Kidney epithelial cell (primary cell): ENCODE measurements at regions not wholly inside any gene's neighbourhood (a gene's known extent, or its start where the extent isn't known, plus 50 kb on each side); places are given as distances from the start of the nearest gene placed in this dataset.

Source experiments
- DNase-seq: peaks from one replicate; pipeline ENCODE4 v3.0.0-alpha.2; 2010; ENCODE audit warnings: low read depth
- H3K27me3 ChIP-seq: 2 replicates; pipeline ENCODE4 v1.6.0; 2011; ENCODE audit warnings: low read length; ENCODE audit not compliant: control insufficient read depth, insufficient read depth
- H3K36me3 ChIP-seq: 2 replicates; pipeline ENCODE4 v1.5.1; 2011; ENCODE audit warnings: low read length; ENCODE audit not compliant: control insufficient read depth, insufficient read depth
- H3K4me3 ChIP-seq: 2 replicates; pipeline ENCODE4 v1.5.1; 2011; ENCODE audit warnings: low read depth, mild to moderate bottlenecking, control low read depth, low read length
- TF ChIP-seq, protein P1 (sequence below): IDR thresholded peaks from 2 replicates; pipeline ENCODE4 v1.5.1; 2011; ENCODE audit warnings: mild to moderate bottlenecking, moderate library complexity, low read length, control low read depth, inconsistent platforms; ENCODE audit not compliant: insufficient read depth, poor library complexity, severe bottlenecking

DNA sequence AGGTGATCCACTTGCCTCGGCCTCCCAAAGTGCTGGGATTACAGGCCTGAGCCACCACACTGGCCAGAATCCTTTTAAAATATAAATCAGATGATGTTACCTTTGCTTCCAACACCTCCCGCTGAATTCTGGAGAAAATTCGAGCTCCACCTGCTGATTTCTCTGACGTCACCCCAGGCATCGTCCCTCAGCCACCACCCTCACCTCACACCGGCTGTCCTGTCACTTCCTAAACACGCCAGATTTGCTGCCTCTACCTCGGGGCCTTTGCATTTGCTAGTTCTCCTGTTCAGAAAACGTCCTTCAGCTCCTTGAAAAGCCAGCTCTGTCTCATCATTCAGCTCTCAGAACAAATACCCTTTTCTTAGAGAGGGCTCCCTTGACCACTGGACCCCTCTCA lies 57.9 kb downstream of the FBXO2 start:
- no peak overlapping the region for H3K4me3 ChIP-seq
- H3K27me3 ChIP-seq = no peaks in the 10 kb centered on the region
- H3K36me3 ChIP-seq = no peaks in the 10 kb centered on the region
- TF ChIP-seq, protein P1, sequence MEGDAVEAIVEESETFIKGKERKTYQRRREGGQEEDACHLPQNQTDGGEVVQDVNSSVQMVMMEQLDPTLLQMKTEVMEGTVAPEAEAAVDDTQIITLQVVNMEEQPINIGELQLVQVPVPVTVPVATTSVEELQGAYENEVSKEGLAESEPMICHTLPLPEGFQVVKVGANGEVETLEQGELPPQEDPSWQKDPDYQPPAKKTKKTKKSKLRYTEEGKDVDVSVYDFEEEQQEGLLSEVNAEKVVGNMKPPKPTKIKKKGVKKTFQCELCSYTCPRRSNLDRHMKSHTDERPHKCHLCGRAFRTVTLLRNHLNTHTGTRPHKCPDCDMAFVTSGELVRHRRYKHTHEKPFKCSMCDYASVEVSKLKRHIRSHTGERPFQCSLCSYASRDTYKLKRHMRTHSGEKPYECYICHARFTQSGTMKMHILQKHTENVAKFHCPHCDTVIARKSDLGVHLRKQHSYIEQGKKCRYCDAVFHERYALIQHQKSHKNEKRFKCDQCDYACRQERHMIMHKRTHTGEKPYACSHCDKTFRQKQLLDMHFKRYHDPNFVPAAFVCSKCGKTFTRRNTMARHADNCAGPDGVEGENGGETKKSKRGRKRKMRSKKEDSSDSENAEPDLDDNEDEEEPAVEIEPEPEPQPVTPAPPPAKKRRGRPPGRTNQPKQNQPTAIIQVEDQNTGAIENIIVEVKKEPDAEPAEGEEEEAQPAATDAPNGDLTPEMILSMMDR = no peak
- DNase-seq = no peak

DNA sequence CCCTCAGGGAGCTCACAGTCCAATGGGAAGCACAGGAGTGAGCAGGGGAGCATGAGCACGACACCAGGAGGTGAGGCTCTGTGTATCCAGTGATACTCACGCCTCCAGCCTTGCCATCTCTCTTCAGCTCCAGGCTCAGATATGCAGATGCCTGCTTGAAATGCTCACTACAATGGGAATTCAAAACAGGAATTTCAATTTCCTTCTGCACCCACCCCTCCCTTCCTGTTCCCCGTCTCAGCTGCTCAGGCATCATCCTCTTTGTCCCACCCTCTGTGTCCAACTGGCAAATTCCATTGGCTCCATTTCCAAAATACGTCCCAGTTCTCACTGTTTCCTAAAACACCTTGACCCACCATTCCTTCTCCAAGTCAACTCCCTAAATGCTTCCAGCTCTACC lies 58.9 kb downstream of the FBXO2 start:
- H3K27me3 ChIP-seq = no peaks in the 10 kb centered on the region

GRCh38 chr1:11594625-11595024 lies 59.6 kb downstream of the FBXO2 start:
- Histone ChIP-seq H3K4me3 (no peak overlapping the region), H3K36me3 (no peaks in the 10 kb centered on the region), H3K27me3 (no peaks in the 10 kb centered on the region)
- DNase-seq = no peak
- TF ChIP-seq, protein P1 = no peak

More for the DNA sequence above, 58.9 kb downstream of the FBXO2 start:
- no peaks in the 10 kb centered on the region for H3K36me3 ChIP-seq
- H3K4me3 ChIP-seq = no peak overlapping the region
- no peak for DNase-seq
- TF ChIP-seq, protein P1 = no peak

DNA sequence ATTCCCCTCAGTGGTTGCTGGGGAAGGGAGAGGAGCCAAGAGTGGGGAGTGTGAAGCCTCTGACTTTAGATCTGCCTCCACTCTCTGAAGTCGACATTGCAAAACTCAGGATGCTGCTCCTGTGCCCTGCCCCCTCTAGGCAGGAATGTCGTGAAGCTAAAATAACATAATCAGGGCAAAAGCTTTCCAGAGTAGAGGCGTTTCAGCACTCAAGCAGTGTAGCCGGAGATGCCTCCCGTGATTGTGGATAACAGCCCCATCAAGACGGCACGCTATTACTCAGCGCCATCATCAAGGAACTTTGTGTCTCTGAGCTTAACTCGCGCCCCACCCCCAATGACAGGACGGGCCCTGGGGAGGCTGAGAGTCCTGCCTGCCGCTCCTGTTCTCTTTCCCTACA lies 60.0 kb downstream of the FBXO2 start:
- TF ChIP-seq, protein P1 = peak; percentile 22
- H3K27me3 ChIP-seq = no peaks in the 10 kb centered on the region

GRCh38 chr1:11592752-11593151 lies 61.5 kb downstream of the FBXO2 start:
- H3K36me3 ChIP-seq = no peaks in the 10 kb centered on the region
- TF ChIP-seq, protein P1 = no peak
- H3K4me3 ChIP-seq = no peak overlapping the region
- no peak for DNase-seq
- no peaks in the 10 kb centered on the region for H3K27me3 ChIP-seq

More for the DNA sequence above, 60.0 kb downstream of the FBXO2 start:
- no peak overlapping the region for H3K4me3 ChIP-seq
- H3K36me3 ChIP-seq = no peaks in the 10 kb centered on the region
- no peak for DNase-seq

DNA sequence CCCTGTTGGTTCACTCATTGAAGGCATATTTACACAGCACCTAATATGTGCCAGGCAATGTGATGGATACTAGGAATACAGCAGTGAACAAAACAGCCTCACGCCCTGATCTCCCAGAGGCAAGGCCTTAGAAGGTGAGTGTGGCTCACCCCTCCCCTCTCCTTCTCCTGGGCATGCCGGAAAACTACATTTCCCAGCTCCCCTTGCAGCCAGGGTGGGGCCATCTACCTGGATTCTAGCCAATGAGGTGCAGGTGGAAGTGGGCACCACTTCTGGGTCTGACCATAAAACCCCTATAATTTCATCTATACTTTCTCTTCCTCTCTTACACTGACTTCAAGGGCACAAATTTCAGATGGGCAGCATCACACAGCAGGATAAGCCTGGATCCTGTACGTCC lies 63.8 kb downstream of the FBXO2 start:
- H3K36me3 ChIP-seq = no peaks in the 10 kb centered on the region

More for the DNA sequence above, 63.8 kb downstream of the FBXO2 start:
- no peak for DNase-seq
- TF ChIP-seq, protein P1 = no peak
- no peaks in the 10 kb centered on the region for H3K27me3 ChIP-seq
- no peak overlapping the region for H3K4me3 ChIP-seq
